HL-60 (cell line): ENCODE measurements at regions not wholly inside any gene's neighbourhood (a gene's known extent, or its start where the extent isn't known, plus 50 kb on each side); places are given as distances from the start of the nearest gene placed in this dataset.
"Not testable (repeated sequence)": the region's sequence is repeated elsewhere in the genome, so short reads cannot be mapped to it uniquely, and the experiment has no call there.

Experiments used
- DNase-seq, 2 experiments: peaks; one replicate each; pipeline ENCODE4 v3.0.0-alpha.2; 2010 to 2020; ENCODE audit warnings: low read depth in 1 of 2, low spot score in 1 of 2
- H3K27ac ChIP-seq: fragments of 250-450 bp; sonication (Bioruptor Pico); replicated peaks from 2 replicates; pipeline ENCODE4 v1.5.1; 2020; ENCODE audit warnings: mild to moderate bottlenecking, moderate library complexity
- H3K27me3 ChIP-seq: fragments of 250-450 bp; sonication (Bioruptor Pico); 2 replicates; pipeline ENCODE4 v1.5.1; 2021; ENCODE audit warnings: mild to moderate bottlenecking, moderate library complexity; ENCODE audit not compliant: insufficient read depth, poor library complexity, severe bottlenecking
- H3K4me3 ChIP-seq: replicated peaks from 2 replicates; pipeline ENCODE4 v1.5.1; 2011; ENCODE audit warnings: mild to moderate bottlenecking, control low read depth, low read length; ENCODE audit not compliant: insufficient read depth
- GABPA ChIP-seq: IDR thresholded peaks from 2 replicates; pipeline ENCODE4 v1.6.1; 2012; ENCODE audit warnings: low read depth
- POLR2AphosphoS5 ChIP-seq: IDR thresholded peaks from 2 replicates; pipeline ENCODE4 v1.6.1; 2012; ENCODE audit warnings: low read depth
- SPI1 ChIP-seq: IDR thresholded peaks from 2 replicates; pipeline ENCODE4 v1.6.1; 2012; ENCODE audit warnings: low read depth, mild to moderate bottlenecking, borderline replicate concordance
- TF ChIP-seq, protein P1 (sequence below): IDR thresholded peaks from one replicate; pipeline ENCODE4 v1.5.1; 2011; ENCODE audit warnings: low read length, control low read depth, inconsistent platforms; ENCODE audit not compliant: insufficient read depth
- TF ChIP-seq, protein P2 (sequence below): IDR thresholded peaks from 2 replicates; pipeline ENCODE4 v1.6.1; 2012; ENCODE audit warnings: low read depth; ENCODE audit not compliant: insufficient replicate concordance

DNA sequence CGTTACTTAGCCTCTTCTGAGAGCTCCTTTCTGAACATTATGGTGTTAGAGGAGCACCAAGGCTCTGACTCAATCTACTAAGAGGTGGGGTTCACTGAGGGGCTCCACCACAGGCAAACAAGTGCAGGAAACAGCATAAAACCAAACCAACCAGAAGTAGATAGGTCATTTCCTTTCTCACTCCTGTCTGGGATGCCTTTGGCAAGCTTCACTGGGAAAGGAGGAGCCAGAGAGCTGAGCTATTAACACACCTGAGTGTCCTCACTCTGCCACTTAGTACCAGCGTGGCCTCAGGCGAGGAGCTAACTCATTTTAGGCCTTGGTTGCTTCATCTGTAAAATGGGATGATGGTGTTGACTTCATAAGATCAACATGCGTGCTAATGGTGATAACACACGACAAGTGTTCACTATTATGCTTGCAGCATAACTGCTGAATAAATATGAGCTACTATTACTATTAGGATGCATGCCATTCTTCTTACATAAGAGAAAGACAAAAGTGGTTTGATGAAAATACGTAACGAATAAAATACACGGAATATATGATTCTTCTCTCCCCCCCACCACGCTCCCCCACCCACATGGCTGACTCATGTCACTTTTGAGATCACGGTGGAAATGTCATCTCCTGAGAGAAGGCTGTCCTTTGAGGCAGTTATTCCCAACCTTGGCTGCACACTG is 185.4 kb downstream of the BCAS1 start:
- no peak overlapping the region for H3K4me3 ChIP-seq
- TF ChIP-seq, protein P1, sequence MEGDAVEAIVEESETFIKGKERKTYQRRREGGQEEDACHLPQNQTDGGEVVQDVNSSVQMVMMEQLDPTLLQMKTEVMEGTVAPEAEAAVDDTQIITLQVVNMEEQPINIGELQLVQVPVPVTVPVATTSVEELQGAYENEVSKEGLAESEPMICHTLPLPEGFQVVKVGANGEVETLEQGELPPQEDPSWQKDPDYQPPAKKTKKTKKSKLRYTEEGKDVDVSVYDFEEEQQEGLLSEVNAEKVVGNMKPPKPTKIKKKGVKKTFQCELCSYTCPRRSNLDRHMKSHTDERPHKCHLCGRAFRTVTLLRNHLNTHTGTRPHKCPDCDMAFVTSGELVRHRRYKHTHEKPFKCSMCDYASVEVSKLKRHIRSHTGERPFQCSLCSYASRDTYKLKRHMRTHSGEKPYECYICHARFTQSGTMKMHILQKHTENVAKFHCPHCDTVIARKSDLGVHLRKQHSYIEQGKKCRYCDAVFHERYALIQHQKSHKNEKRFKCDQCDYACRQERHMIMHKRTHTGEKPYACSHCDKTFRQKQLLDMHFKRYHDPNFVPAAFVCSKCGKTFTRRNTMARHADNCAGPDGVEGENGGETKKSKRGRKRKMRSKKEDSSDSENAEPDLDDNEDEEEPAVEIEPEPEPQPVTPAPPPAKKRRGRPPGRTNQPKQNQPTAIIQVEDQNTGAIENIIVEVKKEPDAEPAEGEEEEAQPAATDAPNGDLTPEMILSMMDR: no peak
- TF ChIP-seq, protein P2, sequence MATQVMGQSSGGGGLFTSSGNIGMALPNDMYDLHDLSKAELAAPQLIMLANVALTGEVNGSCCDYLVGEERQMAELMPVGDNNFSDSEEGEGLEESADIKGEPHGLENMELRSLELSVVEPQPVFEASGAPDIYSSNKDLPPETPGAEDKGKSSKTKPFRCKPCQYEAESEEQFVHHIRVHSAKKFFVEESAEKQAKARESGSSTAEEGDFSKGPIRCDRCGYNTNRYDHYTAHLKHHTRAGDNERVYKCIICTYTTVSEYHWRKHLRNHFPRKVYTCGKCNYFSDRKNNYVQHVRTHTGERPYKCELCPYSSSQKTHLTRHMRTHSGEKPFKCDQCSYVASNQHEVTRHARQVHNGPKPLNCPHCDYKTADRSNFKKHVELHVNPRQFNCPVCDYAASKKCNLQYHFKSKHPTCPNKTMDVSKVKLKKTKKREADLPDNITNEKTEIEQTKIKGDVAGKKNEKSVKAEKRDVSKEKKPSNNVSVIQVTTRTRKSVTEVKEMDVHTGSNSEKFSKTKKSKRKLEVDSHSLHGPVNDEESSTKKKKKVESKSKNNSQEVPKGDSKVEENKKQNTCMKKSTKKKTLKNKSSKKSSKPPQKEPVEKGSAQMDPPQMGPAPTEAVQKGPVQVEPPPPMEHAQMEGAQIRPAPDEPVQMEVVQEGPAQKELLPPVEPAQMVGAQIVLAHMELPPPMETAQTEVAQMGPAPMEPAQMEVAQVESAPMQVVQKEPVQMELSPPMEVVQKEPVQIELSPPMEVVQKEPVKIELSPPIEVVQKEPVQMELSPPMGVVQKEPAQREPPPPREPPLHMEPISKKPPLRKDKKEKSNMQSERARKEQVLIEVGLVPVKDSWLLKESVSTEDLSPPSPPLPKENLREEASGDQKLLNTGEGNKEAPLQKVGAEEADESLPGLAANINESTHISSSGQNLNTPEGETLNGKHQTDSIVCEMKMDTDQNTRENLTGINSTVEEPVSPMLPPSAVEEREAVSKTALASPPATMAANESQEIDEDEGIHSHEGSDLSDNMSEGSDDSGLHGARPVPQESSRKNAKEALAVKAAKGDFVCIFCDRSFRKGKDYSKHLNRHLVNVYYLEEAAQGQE: no peak
- no peaks in the 10 kb centered on the region for H3K27me3 ChIP-seq
- no peak overlapping the region for H3K27ac ChIP-seq
- DNase-seq: no peak

DNA sequence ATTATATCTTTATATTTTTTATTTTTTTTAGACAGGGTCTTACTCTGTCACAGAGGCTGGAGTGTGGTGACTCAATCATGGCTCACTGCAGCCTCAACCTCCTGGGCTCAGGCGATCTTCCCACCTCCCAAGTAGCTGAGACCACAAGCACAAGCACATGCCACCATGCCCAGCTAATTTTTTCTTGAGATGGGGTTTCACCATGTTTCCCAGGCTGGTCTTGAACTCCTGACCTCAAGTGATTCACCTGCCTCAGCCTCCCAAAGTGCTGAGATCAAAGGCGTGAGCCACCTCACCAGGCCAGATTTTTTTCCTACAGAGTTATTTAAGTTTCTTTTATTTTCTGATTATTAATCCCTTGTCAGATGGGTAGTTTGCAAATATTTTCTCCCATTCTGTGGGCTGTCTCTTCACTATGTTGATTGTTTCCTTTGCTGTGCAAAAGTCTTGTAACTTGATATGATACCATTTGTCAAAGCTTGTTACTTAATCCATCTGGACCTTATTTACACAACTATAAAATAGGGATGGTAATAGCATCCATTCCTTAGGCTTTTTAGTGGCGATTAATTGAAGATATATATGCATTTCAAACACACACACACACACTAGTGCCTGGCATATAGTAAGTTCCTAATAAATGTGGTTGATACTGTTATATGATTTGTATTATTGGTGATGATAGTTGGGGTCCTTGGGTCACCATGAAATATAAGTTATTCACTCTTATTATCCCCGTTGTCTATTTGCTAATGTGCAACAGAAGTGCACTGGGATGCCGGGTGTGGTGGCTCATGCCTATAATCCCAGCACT is 187.1 kb downstream of the BCAS1 start:
- Histone ChIP-seq H3K27ac (no peak overlapping the region), H3K27me3 (no peaks in the 10 kb centered on the region), H3K4me3 (no peak overlapping the region)
- TF ChIP-seq, protein P2: no peak
- TF ChIP-seq POLR2AphosphoS5: no peak
- no peak for TF ChIP-seq GABPA
- TF ChIP-seq SPI1: no peak
- TF ChIP-seq, protein P1: no peak
- DNase-seq: no peak

DNA sequence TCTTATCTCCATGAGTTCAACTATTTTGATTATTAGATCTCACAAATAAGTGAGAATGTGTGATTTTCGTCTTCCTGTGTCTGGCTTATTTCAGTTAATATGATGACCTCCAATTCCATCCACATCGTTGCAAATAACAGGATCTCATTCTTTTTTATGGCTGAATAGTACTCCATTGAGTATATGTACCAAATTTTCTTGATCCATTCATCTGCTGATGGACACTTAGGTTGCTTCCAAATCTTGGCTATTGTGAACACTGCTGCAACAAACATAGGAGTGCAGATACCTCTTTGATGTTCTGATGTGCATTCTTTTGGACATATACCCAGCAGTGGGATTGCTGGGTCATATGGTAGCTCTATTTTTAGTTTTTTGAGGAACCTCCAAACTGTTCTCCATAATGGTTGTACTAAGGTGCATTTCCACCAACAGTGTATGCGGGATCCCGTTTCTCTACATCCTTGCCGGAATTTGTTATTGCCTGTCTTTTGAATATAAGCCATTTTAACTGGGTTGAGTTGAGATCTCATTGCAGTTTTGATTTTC is 187.9 kb downstream of the BCAS1 start:
- DNase-seq, H3K27me3 ChIP-seq, H3K27ac ChIP-seq, H3K4me3 ChIP-seq: not testable (repeated sequence)

DNA sequence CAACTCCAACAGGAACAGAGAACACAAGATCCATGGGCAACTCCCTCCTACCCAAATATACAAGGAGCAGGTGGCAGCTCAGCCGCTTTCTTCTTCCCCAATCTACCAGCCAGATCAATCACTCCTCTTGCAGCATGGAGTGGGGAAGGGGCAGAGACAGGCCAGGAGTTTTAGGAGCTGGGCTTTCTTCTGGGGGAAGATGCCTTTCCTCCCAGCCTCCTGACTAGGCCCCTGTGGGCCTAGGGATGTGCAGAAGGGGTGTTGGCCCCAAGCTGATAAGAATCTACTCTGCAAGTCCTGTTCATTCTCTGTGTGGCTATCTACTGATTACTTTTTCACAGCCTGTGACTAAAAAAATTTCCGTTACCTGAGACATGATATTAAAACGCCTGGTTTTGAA is 189.0 kb downstream of the BCAS1 start:
- TF ChIP-seq, protein P1: no peak
- TF ChIP-seq POLR2AphosphoS5: no peak
- TF ChIP-seq SPI1: no peak
- TF ChIP-seq, protein P2: no peak
- no peak for TF ChIP-seq GABPA
- Histone ChIP-seq H3K4me3 (no peak overlapping the region), H3K27me3 (no peaks in the 10 kb centered on the region), H3K27ac (no peak overlapping the region)
- DNase-seq: no peak
